Stomach (tissue), 8 donors: ENCODE measurements at regions not wholly inside any gene's neighbourhood (a gene's known extent, or its start where the extent isn't known, plus 50 kb on each side); places are given as distances from the start of the nearest gene placed in this dataset.
A peak's percentile ranks its signal among the peaks of the same experiment; 100 is the strongest.

ENCODE experiments used
- DNase-seq, 2 donors: peaks; one replicate each; pipeline versions ENCODE4 v3.0.0 to v3.0.0-alpha.2; 2013 to 2019
- H3K27ac ChIP-seq, 5 donors: fragments of 200-600 bp in 4 of 5; sonication (generic) in 4 of 5; one replicate each; pipeline ENCODE4 v1.5.1; 2013 to 2019; ENCODE audit warnings: mild to moderate bottlenecking in 1 of 5, moderate library complexity in 1 of 5
- H3K27me3 ChIP-seq, 3 donors: fragments of 200-600 bp; sonication (generic); one replicate each; pipeline ENCODE4 v1.5.1; 2017 to 2019; ENCODE audit warnings: mixed run types in 1 of 3
- H3K36me3 ChIP-seq, 4 donors: fragments of 200-600 bp; sonication (generic); 1 replicate in 3 of 4; 2 replicates in 1 of 4; pipeline ENCODE4 v1.5.1; 2016 to 2019
- H3K4me1 ChIP-seq, 4 donors: fragments of 200-600 bp; sonication (generic); one replicate each; pipeline ENCODE4 v1.5.1; 2016 to 2019
- H3K4me3 ChIP-seq, 4 donors: fragments of 200-600 bp; sonication (generic) in 3 of 4; one replicate each; pipeline ENCODE4 v1.5.1; 2016 to 2019; ENCODE audit warnings: mild to moderate bottlenecking in 1 of 4
- H3K9me3 ChIP-seq, 4 donors: fragments of 200-600 bp; sonication (generic); one replicate each; pipeline ENCODE4 v1.5.1; 2016 to 2019
- CTCF ChIP-seq, 7 experiments: fragments of 450-650 bp in 4 of 7; fragments of 200-600 bp in 3 of 7; sonication (generic) in 3 of 7; IDR thresholded peaks; one replicate each; pipeline ENCODE4 v1.5.1; 2016 to 2019; ENCODE audit warnings: antibody characterized with exemption in 7 of 7, control low read depth in 2 of 7, mild to moderate bottlenecking in 1 of 7
- EP300 ChIP-seq: sonication (generic); formaldehyde crosslinking; IDR thresholded peaks from one replicate; pipeline ENCODE4 v1.6.1; 2017; ENCODE audit warnings: antibody characterized with exemption
- POLR2A ChIP-seq, 4 donors: fragments of 450-650 bp; IDR thresholded peaks; one replicate each; pipeline ENCODE4 v1.6.1; 2016; ENCODE audit warnings: antibody characterized with exemption in 4 of 4, control low read depth in 2 of 4, mild to moderate bottlenecking in 1 of 4, moderate library complexity in 1 of 4
- POLR2AphosphoS5 ChIP-seq, 3 donors: sonication (generic); formaldehyde crosslinking; IDR thresholded peaks; one replicate each; pipeline ENCODE4 v1.6.1; 2016; ENCODE audit warnings: antibody characterized with exemption in 3 of 3
- WGBS, 5 donors: extraction: QIAGEN DNeasy Blood & Tissue Kit in 3 of 5; methylation state at CpG; one replicate each; pipeline versions ENCODE4 v1.1.5 to v1.1.7; 2013 to 2018; 5-methylcytosine and 5-hydroxymethylcytosine counted together
- intact Hi-C: fragments of 100-400 bp; cut with DNase I; formaldehyde crosslinking; loops from one replicate; pipeline ENCODE4 v1.15.1; 2023; ENCODE audit warnings: low total_unique reads
- donor health status: healthy with polysubstance abuse.
- donor health status: Bipolar disorder and iron deficiency.
- donor health status: healthy.

DNA sequence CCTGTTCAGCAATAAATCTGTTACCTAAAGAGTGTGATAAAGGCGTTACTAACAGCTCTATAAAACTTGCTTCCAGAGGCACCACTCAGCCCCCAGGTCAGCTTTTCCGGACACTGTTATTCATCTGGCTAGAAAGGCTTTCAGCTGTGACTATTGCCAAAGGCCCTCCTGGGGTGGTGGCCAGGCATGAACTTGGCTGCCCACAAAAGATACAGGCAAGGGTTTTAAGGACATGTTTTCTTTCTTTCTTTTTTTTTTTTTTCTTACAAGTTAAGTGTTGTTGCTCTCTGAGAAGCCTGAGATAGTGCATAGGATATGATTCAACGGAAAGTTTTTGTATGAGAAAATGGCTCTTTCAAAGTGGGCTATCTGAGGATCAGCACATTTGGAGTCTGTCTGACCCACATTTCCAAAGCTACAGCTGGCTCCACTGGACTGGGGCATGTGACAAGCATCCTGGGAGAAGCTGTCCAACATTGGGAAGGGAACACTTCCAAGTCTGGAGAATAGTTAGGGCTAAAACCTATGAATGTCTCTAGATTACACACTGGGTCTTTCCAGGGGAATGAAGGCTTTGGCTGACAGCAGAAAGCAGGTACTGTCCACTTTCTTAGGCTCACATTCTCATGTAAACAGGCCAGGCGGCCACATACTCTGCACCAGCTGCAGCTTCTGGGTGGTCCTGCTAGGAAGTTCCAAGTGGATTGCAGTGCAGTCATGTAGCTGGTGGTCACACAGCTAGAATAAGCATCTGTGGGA lies 639.7 kb downstream of the LMO4 start:
- DNase-seq: peak in 1 of 2 donors; percentile 69
- Histone ChIP-seq H3K4me1 (peaks cover 0 to 10% (median 6%) of the 10 kb centered on the region in 4 donors), H3K27ac (peak overlapping the region in 3 of 5 donors; percentile 11 to 37 (median 26)), H3K27me3 (no peaks in the 10 kb centered on the region), H3K9me3 (no peaks in the 10 kb centered on the region), H3K4me3 (no peak overlapping the region), H3K36me3 (no peaks in the 10 kb centered on the region)
- TF ChIP-seq POLR2AphosphoS5 (IDR thresholded peaks at IDR 0.05) (no peak), CTCF (IDR thresholded peaks at IDR 0.05) (no peak), POLR2A (IDR thresholded peaks at IDR 0.05) (no peak), EP300 (no peak)
- WGBS, 5 donors: 35 to 47% (median 43%) methylated on average over 4 of the region's 4 CpGs
- intact Hi-C loops: no loop called here

GRCh38 chr1:87969040-87969439 lies 640.4 kb downstream of the LMO4 start:
- DNase-seq: no peak
- intact Hi-C loops: no loop called here
- Histone ChIP-seq H3K9me3 (no peaks in the 10 kb centered on the region), H3K4me1 (peaks cover 0 to 10% (median 6%) of the 10 kb centered on the region in 4 donors), H3K27me3 (no peaks in the 10 kb centered on the region), H3K27ac (peak overlapping the region in 2 of 5 donors; percentile 8 to 11), H3K4me3 (no peak overlapping the region), H3K36me3 (no peaks in the 10 kb centered on the region)
- WGBS, 5 donors: 60 to 72% (median 67%) methylated on average over 2 of the region's 2 CpGs
- TF ChIP-seq CTCF (IDR thresholded peaks at IDR 0.05): no peak
- no peak for TF ChIP-seq EP300
- TF ChIP-seq POLR2A (IDR thresholded peaks at IDR 0.05): no peak
- no peak for TF ChIP-seq POLR2AphosphoS5 (IDR thresholded peaks at IDR 0.05)

GRCh38 chr1:87972811-87973210 lies 644.1 kb downstream of the LMO4 start:
- DNase-seq: peak in 1 of 2 donors; percentile 28
- no peaks in the 10 kb centered on the region for H3K9me3 ChIP-seq
- H3K4me3 ChIP-seq: no peak overlapping the region
- TF ChIP-seq EP300 (no peak), POLR2AphosphoS5 (IDR thresholded peaks at IDR 0.05) (no peak), CTCF (IDR thresholded peaks at IDR 0.05) (no peak), POLR2A (IDR thresholded peaks at IDR 0.05) (no peak)
- no peaks in the 10 kb centered on the region for H3K27me3 ChIP-seq
- 68 to 87% (median 81%) methylated on average over 3 of the region's 3 CpGs for WGBS, 5 donors
- H3K4me1 ChIP-seq: peaks cover 0 to 10% (median 6%) of the 10 kb centered on the region in 4 donors
- H3K36me3 ChIP-seq: no peaks in the 10 kb centered on the region
- no peak overlapping the region for H3K27ac ChIP-seq
- intact Hi-C loops: no loop called here

DNA sequence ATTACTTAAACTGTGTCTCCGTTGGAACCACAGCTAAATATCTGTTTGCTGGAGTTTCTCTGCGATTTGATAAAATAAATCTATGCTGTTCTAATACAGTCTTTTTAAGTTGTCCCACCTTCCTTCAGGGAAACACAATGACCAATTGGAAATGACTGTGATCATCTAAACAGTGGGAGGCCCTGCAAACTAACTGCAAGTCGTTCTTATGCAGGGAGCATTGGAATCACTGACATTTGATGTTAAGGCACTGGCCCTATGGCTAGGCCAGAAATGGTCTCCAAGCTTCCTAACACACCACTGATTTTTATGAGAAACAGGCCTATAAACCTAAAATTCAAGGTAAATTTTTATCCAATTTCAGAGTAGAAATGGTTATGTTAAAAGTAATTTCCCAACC lies 645.2 kb downstream of the LMO4 start:
- Histone ChIP-seq H3K9me3 (no peaks in the 10 kb centered on the region), H3K4me1 (peaks cover 0 to 2% (median 0%) of the 10 kb centered on the region in 4 donors), H3K27ac (no peak overlapping the region), H3K36me3 (no peaks in the 10 kb centered on the region), H3K4me3 (no peak overlapping the region), H3K27me3 (no peaks in the 10 kb centered on the region)
- intact Hi-C loops: no loop called here
- DNase-seq: no peak
- WGBS, 5 donors: 67 to 79% (median 73%) methylated on average over 3 of the region's 3 CpGs
- TF ChIP-seq POLR2AphosphoS5 (IDR thresholded peaks at IDR 0.05) (no peak), EP300 (no peak), CTCF (IDR thresholded peaks at IDR 0.05) (no peak), POLR2A (IDR thresholded peaks at IDR 0.05) (no peak)
